ENCODE measurements at regions not wholly inside any gene's neighbourhood (a gene's known extent, or its start where the extent isn't known, plus 50 kb on each side); places are given as distances from the start of the nearest gene placed in this dataset.

GRCh38 chr1:199741586-199741985 is 285.9 kb upstream of the NR5A2 start:
- no peak for TF ChIP-seq CTCF (conservative IDR thresholded peaks at IDR 0.05 in 1 of 2, IDR thresholded peaks at IDR 0.05 in 1 of 2; ENCODE audit: extremely low read depth in 1 of 2, insufficient read depth in 1 of 2, low read depth in 1 of 2, low read length in 2 of 2)
- TF ChIP-seq EZH2 (IDR thresholded peaks at IDR 0.05; ENCODE audit: borderline replicate concordance, low read length), result no peak
